OCI-LY7 (cell line): ENCODE measurements at regions not wholly inside any gene's neighbourhood (a gene's known extent, or its start where the extent isn't known, plus 50 kb on each side); places are given as distances from the start of the nearest gene placed in this dataset.

Experiments used
- CTCF ChIP-seq: fragments of 200-600 bp; sonication (generic); conservative IDR thresholded peaks from 2 replicates; pipeline ENCODE4 v1.5.1; 2014; ENCODE audit warnings: mild to moderate bottlenecking, antibody characterized with exemption, low read length, moderate library complexity, mixed read lengths
- EZH2phosphoT487 ChIP-seq: fragments of 200-600 bp; sonication (generic); IDR thresholded peaks from 2 replicates; pipeline ENCODE4 v1.6.1; 2018; ENCODE audit warnings: low read depth, borderline replicate concordance, mild to moderate bottlenecking, mixed run types, antibody characterized with exemption, low read length, moderate library complexity, mixed read lengths

GRCh38 chr13:65275108-65275507 is 1955.0 kb downstream of the PCDH9 start:
- no peak for TF ChIP-seq CTCF
- TF ChIP-seq EZH2phosphoT487: no peak
